ENCODE measurements at regions not wholly inside any gene's neighbourhood (a gene's known extent, or its start where the extent isn't known, plus 50 kb on each side); places are given as distances from the start of the nearest gene placed in this dataset.

GRCh38 chr17:36879027-36879426 is 58.2 kb upstream of the LHX1 start (continued):
- no peak for TF ChIP-seq ZBTB33 (IDR thresholded peaks at IDR 0.05; ENCODE audit: extremely low read depth, insufficient replicate concordance, low read length)
- no peak for TF ChIP-seq SIN3A (IDR thresholded peaks at IDR 0.05; ENCODE audit: low read depth)
- TF ChIP-seq POLR2AphosphoS5 (IDR thresholded peaks at IDR 0.05; ENCODE audit: low read depth, low read length): no peak
- TF ChIP-seq RAD21 (IDR thresholded peaks at IDR 0.05; ENCODE audit: low read depth): no peak

GRCh38 chr17:36879624-36880131 is 57.6 kb upstream of the LHX1 start:
- no peaks in the 10 kb centered on the region for H3K36me3 ChIP-seq (ENCODE audit: control insufficient read depth in 1 of 2, insufficient read depth in 2 of 2, low read length in 2 of 2)
- no peaks in the 10 kb centered on the region for H3K79me2 ChIP-seq (ENCODE audit: insufficient read depth, low read length)
- no peak overlapping the region for H3K4me3 ChIP-seq (replicated peaks in 1 of 2; ENCODE audit: low read depth in 1 of 2, low read length in 2 of 2)
- intact Hi-C loops (cut with micrococcal nuclease): no loop called here
- no peak overlapping the region for H3K4me2 ChIP-seq (ENCODE audit: low read length)
- H4K20me1 ChIP-seq (ENCODE audit: insufficient read depth): no peaks in the 10 kb centered on the region
- ChIA-PET RAD21 (ENCODE audit: low non-redundant PET in 1 of 2, low total read pairs in 2 of 2, uncharacterized antibody in 2 of 2, unreplicated experiment in 2 of 2) (no interaction called here), POLR2A (no interaction called here), CTCF (no interaction called here)
- H3K9me2 ChIP-seq (ENCODE audit: insufficient read depth): no peaks in the 10 kb centered on the region
- BruUV-seq (replicated peaks): no TSS peak
- H3K9me3 ChIP-seq (ENCODE audit: control insufficient read depth in 1 of 2, insufficient read depth in 1 of 2, low read depth in 1 of 2, low read length in 2 of 2): no peaks in the 10 kb centered on the region
- DNase-seq (ENCODE audit: low read depth, low spot score): no peak
- H3K4me1 ChIP-seq (ENCODE audit: control insufficient read depth in 1 of 2, insufficient read depth in 2 of 2, low read length in 2 of 2): peaks cover 0 to 7% of the 10 kb centered on the region in 2 experiments; a peak in 2 of 4 replicates
- ATAC-seq: no peak
- no peak overlapping the region for H3K9ac ChIP-seq (ENCODE audit: low read length)
- no peak for TF ChIP-seq CTCF (IDR thresholded peaks at IDR 0.05 in 2 of 3, conservative IDR thresholded peaks at IDR 0.05 in 1 of 3; ENCODE audit: borderline replicate concordance in 1 of 3, insufficient read depth in 1 of 3, low read depth in 2 of 3, low read length in 2 of 3)
- TF ChIP-seq POLR2A (IDR thresholded peaks at IDR 0.05; ENCODE audit: borderline replicate concordance, extremely low read depth, insufficient read depth, insufficient read length): no peak
- TF ChIP-seq CBX3 (IDR thresholded peaks at IDR 0.05; ENCODE audit: low read depth): no peak
- no peak for TF ChIP-seq SIN3A (IDR thresholded peaks at IDR 0.05; ENCODE audit: low read depth)
- no peak for TF ChIP-seq ZNF274 (IDR thresholded peaks at IDR 0.05; ENCODE audit: low read depth, low read length)
- TF ChIP-seq EZH2 (IDR thresholded peaks at IDR 0.05): no peak
- TF ChIP-seq EZH2phosphoT487 (IDR thresholded peaks at IDR 0.05; ENCODE audit: borderline replicate concordance): no peak
- H3K27ac ChIP-seq (ENCODE audit: low read depth, low read length): no peak overlapping the region
- H3K27me3 ChIP-seq (ENCODE audit: insufficient read depth, low read length): no peaks in the 10 kb centered on the region
- H2AFZ ChIP-seq (ENCODE audit: low read depth, low read length, poor library complexity, severe bottlenecking): no peak overlapping the region
